HCT116 (cell line): ENCODE measurements at regions not wholly inside any gene's neighbourhood (a gene's known extent, or its start where the extent isn't known, plus 50 kb on each side); places are given as distances from the start of the nearest gene placed in this dataset.

ENCODE experiments used
- CTCF ChIP-seq, 3 experiments: fragments of 200-600 bp in 1 of 3; sonication (generic) in 1 of 3; IDR thresholded peaks in 2 of 3; conservative IDR thresholded peaks in 1 of 3; 2 replicates each; pipeline ENCODE4 v1.5.1; 2012 to 2017; ENCODE audit warnings: low read depth in 2 of 3, low read length in 2 of 3, antibody characterized with exemption in 1 of 3, borderline replicate concordance in 1 of 3, control low read depth in 1 of 3, mild to moderate bottlenecking in 1 of 3, mixed read lengths in 1 of 3, mixed run types in 1 of 3, moderate library complexity in 1 of 3; ENCODE audit not compliant: insufficient read depth in 1 of 3
- EZH2 ChIP-seq: fragments of 200-600 bp; sonication (generic); IDR thresholded peaks from 2 replicates; pipeline ENCODE4 v1.6.1; 2017; ENCODE audit warnings: antibody characterized with exemption, mixed run types
- JUND ChIP-seq: IDR thresholded peaks from 2 replicates; pipeline ENCODE4 v1.6.1; 2012
- REST ChIP-seq: IDR thresholded peaks from 2 replicates; pipeline ENCODE4 v1.6.1; 2012; ENCODE audit warnings: low read depth
- TCF7L2 ChIP-seq: IDR thresholded peaks from 2 replicates; pipeline ENCODE4 v1.7.0; 2011; ENCODE audit warnings: borderline replicate concordance, inconsistent platforms; ENCODE audit not compliant: insufficient read depth, insufficient read length; ENCODE audit errors: extremely low read depth
- TF ChIP-seq, protein P1 (sequence below): IDR thresholded peaks from 2 replicates; pipeline ENCODE4 v1.6.1; 2012

DNA sequence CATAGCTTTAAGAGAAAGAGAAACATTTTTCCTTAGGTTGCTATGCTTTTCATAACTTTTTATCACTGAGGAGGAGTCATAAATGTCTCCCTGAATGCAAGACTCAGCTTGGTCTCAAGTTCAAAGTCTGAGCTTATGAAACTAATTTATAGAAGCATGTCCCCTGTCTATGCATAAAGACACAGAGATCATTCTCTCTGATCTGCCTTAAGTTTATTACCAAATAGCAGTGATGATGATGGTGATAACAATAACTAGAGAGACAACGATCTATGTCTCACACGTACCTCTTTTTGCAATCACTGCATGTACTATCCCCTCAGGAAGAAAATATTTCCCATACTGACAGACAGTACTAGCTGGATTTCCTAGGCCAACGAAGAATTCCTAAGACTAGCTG is 266.4 kb upstream of the G2E3 start:
- TF ChIP-seq CTCF (IDR thresholded peaks at IDR 0.05 in 2 of 3, conservative IDR thresholded peaks at IDR 0.05 in 1 of 3; ENCODE audit: borderline replicate concordance in 1 of 3, insufficient read depth in 1 of 3, low read depth in 2 of 3, low read length in 2 of 3) = no peak
- no peak for TF ChIP-seq EZH2
- TF ChIP-seq, protein P1, sequence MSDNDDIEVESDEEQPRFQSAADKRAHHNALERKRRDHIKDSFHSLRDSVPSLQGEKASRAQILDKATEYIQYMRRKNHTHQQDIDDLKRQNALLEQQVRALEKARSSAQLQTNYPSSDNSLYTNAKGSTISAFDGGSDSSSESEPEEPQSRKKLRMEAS = no peak
- no peak for TF ChIP-seq JUND
- no peak for TF ChIP-seq TCF7L2
- TF ChIP-seq REST = no peak
